HG03175 (cell line): ENCODE measurements at regions not wholly inside any gene's neighbourhood (a gene's known extent, or its start where the extent isn't known, plus 50 kb on each side); places are given as distances from the start of the nearest gene placed in this dataset.

Experiments
- ATAC-seq: cut with Tn5 transposase; IDR thresholded peaks from one replicate; pipeline ENCODE4 v1.9.1; 2021; ENCODE audit warnings: mild to moderate bottlenecking, moderate library complexity; ENCODE audit not compliant: unreplicated experiment

GRCh38 chr20:51163996-51164600, 141.2 kb upstream of the KCNG1 start:
- ATAC-seq: no peak

- no peak for ATAC-seq
These were observed 139.1 kb upstream of the KCNG1 start for GRCh38 chr20:51162015-51162414.

- ATAC-seq: no peak
These were observed 137.9 kb upstream of the KCNG1 start for GRCh38 chr20:51160821-51161220.

GRCh38 chr20:51159981-51160380, 137.1 kb upstream of the KCNG1 start:
- ATAC-seq: no peak

GRCh38 chr20:51159303-51159702, 136.4 kb upstream of the KCNG1 start:
- ATAC-seq: no peak

GRCh38 chr20:51158226-51158625, 135.3 kb upstream of the KCNG1 start:
- no peak for ATAC-seq

GRCh38 chr20:51156041-51156982, 133.4 kb upstream of the KCNG1 start:
- no peak for ATAC-seq

GRCh38 chr20:51154708-51155690, 132.1 kb upstream of the KCNG1 start:
- ATAC-seq: no peak

- ATAC-seq: no peak
These were observed 131.2 kb upstream of the KCNG1 start for GRCh38 chr20:51153867-51154707.

- no peak for ATAC-seq
These were observed 126.0 kb upstream of the KCNG1 start for GRCh38 chr20:51148941-51149340.

GRCh38 chr20:51144476-51144875, 121.6 kb upstream of the KCNG1 start:
- no peak for ATAC-seq

GRCh38 chr20:51143652-51144051, 120.7 kb upstream of the KCNG1 start:
- ATAC-seq: no peak

GRCh38 chr20:51142448-51142847, 119.5 kb upstream of the KCNG1 start:
- ATAC-seq: no peak

GRCh38 chr20:51140671-51141070, 117.8 kb upstream of the KCNG1 start:
- no peak for ATAC-seq

- ATAC-seq: no peak
These were observed 117.0 kb upstream of the KCNG1 start for GRCh38 chr20:51139891-51140290.

GRCh38 chr20:51138576-51138975, 115.7 kb upstream of the KCNG1 start:
- no peak for ATAC-seq

GRCh38 chr20:51137461-51137860, 114.6 kb upstream of the KCNG1 start:
- ATAC-seq: no peak

GRCh38 chr20:51135926-51136715, 113.2 kb upstream of the KCNG1 start:
- ATAC-seq: no peak

GRCh38 chr20:51134405-51134804, 111.5 kb upstream of the KCNG1 start:
- no peak for ATAC-seq
